ENCODE measurements at regions not wholly inside any gene's neighbourhood (a gene's known extent, or its start where the extent isn't known, plus 50 kb on each side); places are given as distances from the start of the nearest gene placed in this dataset.
"Not testable (repeated sequence)": the region's sequence is repeated elsewhere in the genome, so short reads cannot be mapped to it uniquely, and the experiment has no call there.

DNA sequence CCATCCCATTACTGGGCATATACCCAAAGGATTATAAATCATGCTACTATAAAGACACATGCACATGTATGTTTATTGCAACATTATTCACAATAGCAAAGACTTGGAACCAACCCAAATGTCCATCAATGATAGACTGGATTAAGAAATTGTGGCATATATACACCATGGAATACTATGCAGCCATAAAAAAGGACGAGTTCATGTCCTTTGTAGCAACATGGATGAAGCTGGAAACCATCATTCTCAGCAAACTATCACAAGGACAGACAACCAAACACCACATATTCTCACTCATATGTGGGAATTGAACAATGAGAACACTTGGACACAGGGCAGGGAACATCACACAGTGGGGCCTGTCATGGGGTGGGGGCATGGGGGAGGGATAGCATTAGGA, 181.5 kb upstream of the SPRY2 start:
- DNase-seq (ENCODE audit: low read depth), result not testable (repeated sequence)

DNA sequence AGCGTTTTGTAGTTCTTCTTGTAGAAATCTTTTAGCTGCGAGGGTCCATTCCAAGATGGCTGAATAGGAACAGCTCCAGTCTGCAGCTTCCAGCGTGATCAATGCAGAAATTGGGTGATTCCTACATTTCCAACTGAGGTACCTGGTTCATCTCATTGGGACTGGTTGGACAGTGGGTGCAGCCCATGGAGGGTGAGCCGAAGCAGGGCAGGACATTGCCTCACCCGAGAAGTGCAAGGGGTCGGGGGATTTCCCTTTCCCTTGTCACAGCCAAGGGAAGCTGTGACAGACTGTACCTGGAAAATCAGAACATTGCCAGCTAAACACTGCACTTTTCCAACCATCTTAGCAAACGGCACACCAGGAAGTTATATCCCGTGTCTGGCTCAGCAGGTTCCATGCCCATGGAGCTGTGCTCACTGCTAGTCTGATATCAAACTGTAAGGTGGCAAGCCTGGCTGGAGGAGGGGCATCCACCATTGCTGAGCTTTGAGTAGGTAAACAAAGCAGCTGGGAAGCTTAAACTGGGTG, 176.0 kb upstream of the SPRY2 start:
- DNase-seq (ENCODE audit: low read depth), result no peak

DNA sequence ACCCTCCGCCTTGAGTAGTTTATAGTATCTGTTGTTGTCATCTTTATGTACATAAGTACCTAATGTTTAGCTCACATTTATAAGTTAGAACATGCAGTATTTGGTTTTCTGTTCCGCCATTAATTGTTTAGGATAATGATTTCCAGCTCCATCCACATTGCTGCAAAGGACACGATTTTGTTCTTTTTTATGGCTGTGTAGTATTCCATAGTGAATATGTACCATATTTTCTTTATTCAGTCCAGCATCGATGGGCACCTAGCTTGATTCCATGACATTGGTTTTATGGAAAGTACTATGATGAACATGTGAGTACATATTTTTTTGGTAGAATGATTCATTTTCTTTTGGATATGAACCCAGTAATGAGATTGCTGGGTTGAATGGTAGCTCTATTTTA, 174.4 kb upstream of the SPRY2 start:
- DNase-seq (ENCODE audit: low read depth), result no peak

DNA sequence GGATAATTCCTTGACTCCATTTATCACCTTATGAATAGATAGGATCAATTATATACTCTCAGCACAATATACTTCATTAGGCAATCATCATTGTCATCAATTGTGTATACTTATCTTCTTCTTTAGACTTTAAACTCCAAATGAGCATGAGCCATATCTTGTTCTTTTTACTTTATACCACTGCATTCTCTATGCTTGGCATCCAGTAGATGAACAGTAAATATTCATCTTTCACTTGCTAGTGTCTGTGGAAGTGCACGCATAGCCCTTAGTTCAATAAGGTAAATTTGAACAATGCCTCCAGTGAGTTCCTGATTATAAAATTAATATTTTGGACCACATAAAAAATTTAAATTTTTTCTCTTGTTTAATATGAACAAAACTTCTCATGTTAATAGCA, 172.3 kb upstream of the SPRY2 start:
- DNase-seq (ENCODE audit: low read depth), result no peak

DNA sequence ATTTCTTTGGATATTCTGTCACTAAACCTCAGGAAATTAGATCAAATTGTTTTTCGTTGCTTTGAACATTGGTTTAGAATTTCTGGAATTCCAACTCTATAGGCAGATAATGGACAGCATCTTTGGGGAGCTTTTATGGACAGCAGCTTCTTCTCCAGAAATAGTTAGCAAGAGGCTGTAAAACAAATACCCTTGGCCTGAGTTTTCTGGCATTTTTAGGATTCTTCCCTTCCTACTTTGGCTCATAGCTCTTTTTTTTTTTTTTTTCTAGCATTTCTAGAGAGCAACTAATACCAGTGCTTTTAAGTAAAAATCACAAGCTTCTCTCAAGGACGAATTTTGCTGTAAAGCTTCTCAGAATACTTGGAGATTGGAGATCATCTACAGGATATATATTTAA, 169.8 kb upstream of the SPRY2 start:
- no peak for DNase-seq (ENCODE audit: low read depth)

DNA sequence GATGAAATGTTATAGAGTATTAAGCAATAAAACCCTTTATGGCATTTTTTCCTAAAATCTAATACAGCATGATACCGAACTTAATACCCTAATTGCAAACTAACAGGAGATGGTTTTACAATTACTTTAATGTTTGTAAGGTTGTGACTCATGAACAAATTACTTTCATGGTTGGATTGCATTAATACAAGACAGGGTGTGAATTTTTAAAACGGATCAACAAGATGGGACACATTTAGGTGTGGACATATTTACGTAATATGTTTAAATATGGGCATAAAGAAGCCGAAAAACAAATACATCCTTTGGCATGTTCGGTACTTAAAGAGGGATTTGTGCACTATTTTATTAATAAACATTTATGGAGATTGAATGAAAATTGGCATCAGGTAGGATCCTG, 168.3 kb upstream of the SPRY2 start:
- DNase-seq (ENCODE audit: low read depth), result no peak

DNA sequence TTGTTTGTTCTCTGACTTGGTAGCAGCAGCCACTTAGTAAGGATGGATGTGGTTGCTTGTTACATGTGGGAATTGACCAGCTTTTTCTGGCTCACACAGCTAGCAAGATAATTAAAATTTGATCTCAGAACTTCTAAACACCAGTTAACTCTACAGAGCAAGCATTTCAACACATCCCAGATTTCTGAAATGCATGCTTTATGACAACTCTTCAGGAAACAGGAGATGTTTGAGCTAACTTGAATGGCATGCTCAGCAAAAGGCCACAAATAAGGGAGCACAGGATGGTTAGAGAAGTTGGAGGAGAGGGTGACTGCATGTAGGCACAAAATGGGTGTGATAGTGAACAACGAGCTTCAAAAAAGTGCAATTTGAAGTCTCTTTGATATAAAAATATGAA, 167.1 kb upstream of the SPRY2 start:
- peak; percentile 7 for DNase-seq (ENCODE audit: low read depth)

DNA sequence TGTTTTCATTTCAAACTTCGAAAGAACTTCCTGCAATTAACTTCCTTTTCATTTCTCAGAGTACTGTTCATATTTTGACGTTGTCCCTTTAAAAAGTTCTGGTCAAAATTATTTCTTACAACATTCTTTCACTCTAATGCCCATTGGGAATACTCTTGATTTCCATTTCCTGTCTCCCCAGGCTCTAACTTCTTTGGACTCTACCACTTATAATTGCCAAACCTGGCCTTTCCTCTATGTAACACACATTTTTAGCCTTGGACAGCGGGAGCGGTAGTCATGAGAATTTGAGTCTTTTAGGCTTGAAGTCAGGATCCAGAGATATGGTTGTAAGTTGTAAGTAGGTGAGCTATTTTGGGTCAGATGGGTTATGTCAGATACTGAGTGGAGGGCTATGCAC, 163.5 kb upstream of the SPRY2 start:
- DNase-seq (ENCODE audit: low read depth), result no peak

DNA sequence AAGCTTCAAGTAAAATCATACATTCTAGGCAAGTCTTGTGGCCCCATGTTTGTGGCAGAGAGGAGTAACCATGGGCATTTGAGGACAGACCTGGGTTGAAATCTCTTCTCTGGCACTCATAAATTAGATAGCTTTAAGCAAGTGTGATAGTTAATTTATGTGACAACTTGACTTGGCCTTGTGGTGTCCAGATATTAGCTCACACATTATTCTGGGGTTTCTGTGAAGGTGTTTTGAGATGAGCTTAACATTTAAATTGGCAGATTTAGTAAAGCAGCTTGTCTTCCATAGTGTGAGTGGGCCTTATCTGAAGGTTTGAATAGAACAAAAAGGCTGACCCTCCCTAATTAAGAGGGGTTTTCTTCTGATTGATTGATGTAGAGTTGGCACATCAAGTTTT, 161.4 kb upstream of the SPRY2 start:
- DNase-seq (ENCODE audit: low read depth), result no peak

DNA sequence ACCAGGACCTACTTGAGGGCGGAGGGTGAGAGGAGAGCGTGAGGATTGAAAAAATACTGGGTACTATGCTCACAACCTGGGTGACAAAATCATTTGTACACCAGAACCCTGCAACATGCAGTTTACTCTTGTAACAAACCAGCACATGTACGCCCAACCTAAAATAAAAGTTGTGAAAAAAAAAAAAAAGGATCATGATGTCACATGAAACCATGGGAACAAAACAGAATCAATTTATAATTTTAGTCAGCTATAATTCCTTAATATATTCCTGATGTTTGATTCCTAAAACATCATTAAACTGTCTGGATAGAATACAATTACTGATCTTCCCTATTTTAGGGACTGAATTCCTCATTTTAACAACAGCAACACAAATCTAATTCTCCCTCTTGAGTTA, 160.6 kb upstream of the SPRY2 start:
- DNase-seq (ENCODE audit: low read depth), result no peak

DNA sequence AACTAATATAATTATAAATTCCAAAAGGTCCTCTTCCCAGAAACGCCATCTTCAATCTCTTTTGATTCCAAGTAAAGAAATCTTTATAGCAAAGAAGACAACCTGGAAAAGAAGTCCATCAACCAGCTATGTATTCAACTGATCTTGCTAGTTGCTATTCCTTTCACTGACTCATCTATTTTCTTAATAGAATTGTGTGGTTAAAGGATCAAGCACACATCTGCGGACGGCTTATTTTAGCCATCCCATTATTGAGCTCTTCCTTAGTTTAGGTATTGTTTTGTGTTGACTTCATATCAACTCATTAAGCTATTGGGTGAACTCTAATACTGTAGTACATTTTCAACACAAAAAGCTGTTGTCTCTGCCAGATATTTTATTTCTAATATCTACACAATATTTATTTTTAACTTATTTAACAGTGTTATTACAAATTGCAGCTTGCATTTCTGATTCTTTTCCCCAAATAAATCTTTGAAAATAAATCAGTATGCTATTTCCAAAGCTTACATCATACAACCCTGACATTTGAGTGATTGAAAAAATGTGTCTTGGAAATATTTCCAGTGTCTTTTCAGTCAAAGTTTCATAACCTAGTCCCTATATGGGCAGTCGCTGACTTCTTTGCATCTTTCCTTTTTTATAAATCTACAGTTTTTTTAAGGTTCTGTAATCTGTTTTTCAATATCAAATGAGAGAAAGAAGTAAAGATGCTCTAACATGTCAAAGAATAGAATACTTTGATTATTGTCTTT, 158.8 kb upstream of the SPRY2 start:
- DNase-seq (ENCODE audit: low read depth), result peak; percentile 18

DNA sequence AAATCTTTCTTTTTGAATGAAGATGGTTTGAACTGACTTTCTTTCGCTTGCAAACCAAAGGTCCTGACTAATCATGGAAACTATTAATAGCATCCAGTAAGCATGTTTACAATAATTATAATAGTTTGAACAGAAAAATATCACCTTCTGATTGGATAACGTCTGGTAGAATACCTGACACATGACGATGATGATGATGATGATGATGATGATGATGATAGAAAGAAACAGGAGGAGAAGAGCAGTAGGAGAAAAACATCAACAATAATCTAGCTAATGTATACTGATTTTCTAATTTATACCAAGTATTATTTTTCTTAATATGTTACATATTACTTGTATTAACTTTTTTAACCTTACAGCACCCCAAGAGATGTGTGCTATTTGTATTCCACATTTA, 157.5 kb upstream of the SPRY2 start:
- no peak for DNase-seq (ENCODE audit: low read depth)

DNA sequence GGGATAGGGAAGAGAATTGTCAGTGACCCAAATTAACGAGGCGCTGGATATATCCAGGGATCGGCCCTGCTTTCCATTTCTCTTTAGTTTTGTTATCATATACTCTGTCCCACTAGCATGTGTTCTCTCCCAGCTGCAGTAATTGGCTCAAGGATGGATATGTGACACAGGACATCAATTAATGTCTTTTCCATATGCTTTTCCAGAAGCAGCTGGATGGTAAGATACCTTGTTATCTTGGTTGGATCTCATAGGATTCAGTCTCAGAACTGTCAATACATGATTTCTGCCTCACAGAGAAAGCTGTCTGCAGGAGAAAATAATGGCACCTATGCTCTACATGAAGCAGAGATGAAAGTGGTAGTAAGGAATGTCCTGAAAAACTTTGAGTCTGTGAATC, 157.1 kb upstream of the SPRY2 start:
- no peak for DNase-seq (ENCODE audit: low read depth)

DNA sequence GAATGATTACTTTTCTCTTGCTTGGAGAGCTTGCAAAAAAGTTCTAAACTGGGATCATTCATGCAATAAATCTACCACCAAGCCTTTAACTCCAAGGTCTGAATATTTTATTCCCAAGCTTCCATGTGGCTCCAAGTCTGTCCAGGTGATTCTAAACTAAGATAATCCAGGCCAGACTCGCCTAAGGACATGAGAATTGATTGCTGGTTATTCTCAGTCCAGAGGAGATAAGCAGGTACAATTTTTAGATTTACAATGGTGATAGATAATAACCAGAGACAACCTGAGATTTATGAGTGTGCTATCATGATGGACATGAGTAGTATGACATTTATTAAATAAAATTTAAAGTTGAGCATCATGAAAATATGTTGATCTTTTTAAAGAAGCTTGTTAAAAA, 156.5 kb upstream of the SPRY2 start:
- no peak for DNase-seq (ENCODE audit: low read depth)

DNA sequence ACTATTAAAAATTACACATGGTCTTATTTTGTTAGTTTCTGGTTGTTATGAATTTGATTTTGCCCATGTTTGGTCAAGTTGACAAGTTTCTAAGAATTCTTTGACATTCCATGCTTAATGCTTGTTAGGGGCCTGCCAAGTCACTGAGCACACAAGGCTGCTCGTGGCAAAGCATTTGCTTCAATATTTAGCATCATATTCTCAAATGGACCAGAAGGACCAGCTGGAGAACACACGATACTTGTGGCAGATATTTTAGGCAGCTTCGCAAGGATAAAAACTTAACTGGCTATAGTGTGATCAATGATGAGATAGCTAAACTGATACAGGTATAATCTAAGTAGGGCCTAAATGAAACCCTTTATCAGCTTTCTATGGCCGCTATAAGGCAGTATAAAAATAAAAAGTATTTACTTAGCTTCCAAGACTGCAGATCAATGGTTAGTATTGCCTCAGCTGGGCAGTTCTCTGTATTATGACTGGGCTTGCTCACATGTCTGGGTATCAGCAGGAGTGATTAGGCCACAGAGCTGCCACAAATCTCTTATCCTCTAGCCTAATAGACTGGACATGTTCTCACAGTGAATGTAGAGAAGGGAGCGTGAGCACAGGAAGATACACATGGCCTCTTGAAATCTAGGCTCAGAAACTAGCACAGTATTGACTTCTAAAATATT, 155.9 kb upstream of the SPRY2 start:
- no peak for DNase-seq (ENCODE audit: low read depth)

DNA sequence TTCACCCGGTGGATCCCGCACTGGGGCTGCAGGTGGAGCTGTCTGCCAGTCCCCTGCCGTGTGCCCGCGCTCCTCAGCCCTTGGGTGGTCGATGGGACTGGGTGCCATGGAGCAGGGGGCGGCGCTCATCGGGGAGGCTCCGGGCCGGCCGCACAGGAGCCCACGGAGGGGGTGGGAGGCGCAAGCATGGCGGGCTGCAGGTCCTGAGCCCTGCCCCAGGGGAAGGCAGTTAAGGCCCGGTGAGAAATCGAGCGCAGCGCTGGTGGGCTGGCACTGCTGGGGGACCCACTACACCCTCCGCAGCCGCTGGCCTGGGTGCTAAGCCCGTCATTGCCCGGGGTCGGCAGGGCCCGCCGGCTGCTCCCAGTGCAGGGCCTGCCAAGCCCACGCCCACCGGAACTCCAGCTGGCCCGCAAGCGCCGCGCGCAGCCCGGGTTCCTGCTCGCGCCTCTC, 149.6 kb upstream of the SPRY2 start:
- not testable (repeated sequence) for DNase-seq (ENCODE audit: low read depth)

DNA sequence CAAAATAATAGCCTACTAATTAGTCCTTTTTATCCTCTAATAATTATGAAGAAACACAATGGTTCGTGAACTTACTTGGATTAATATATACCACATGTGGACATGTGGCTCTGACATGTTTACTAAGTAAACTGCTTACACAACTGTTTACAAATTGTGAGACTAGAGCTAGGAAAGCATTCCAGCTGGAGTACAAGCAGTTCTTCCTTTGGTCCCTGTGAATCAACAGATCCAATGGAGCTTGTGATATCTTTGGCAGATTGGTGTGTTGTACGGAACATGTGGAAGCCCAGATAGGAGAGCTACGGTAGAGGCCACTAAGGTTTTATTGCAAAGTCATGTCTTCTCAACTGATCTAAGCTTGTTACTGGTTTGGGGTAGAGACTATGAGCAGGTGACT, 145.5 kb upstream of the SPRY2 start:
- DNase-seq (ENCODE audit: low read depth), result no peak

DNA sequence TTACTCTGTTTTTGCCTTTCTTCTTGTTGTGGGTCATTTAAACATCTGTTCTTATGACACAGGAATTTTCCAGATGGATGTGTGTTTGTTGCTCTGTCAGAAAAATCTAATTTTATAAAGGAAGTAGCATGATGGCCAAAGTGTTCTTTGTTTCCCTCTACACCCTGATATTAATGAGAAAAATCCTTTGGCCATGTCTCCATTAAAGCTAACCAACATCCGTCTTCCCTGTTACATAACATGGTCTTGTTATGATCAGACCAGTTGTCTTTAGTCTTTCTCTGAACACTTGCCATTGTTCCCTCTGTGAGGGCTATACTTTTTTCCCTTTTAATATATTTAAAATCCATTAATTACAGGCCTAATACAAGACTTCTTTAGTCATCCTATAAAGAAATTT, 142.2 kb upstream of the SPRY2 start:
- DNase-seq (ENCODE audit: low read depth), result no peak

DNA sequence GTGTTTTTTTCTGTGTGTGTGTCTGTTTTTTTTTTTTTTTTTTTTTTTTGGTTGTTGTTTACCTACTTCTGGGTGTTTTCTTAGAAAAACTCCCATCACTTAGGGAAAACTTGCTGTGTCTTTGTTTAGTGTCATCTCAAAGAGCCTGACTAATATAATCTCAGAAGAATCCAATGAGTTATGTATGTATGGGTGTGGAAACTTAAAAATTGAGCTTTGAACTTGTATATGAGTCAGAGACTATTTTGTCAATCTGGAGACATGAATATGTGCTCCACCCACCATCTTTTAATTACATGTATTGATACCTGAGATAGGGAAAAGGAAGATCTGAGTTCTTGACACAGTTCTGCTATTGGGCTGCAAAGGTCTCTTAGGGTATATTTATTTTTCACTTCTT, 140.7 kb upstream of the SPRY2 start:
- DNase-seq (ENCODE audit: low read depth), result no peak

DNA sequence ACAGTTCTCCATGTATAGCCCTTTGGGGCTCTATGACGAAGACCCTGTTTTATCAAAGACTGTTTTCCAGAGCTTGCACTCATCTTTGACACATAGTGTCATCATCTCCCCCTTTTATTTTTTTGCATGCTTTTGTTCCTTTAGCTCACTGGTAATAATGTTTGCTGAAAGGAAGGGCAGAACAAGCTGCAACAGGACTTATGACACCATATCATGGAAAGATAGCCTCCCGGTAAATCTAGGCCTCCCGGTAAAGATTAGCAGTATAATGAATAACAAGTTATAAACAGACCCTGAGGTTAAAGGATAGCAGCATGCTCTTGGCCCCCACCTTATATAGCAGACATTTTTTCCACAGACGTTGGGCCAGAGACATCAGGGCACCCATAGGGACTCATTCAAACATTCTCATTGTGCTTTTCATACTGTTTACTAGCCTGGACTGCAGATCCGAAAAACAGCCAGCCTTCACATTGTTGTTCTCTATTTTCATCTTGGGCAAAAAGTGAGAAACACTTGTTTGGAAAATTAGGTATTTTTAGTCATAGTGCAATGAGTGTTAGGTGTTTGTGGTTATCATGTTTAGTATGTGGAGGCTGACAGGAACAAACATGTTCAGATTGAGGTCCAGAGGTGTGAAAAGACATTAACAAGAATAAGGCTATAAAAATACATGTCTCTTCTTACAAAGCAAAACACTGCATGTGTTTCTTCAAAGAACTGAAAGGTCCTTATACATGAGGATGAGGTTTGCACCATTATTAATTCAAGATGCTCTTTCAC, 136.9 kb upstream of the SPRY2 start:
- DNase-seq (ENCODE audit: low read depth), result no peak

DNA sequence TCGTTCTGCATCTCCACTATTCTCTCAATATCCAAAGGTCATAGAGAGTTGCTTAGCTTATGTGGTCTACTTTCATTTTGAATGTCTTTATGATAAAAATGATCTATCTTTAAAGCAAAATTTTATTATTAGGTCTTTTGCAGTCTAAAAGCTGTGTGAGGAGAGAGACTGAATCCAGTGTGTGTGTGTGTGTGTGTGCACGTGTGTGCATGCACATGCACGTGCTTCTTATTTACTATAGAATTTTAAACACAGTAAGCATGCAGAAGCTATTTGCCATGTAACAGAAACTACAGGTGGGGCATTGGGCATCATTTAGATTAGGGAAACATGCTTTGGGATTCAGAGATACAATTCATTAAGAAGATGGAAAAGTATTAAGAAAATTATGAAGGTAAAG, 136.0 kb upstream of the SPRY2 start:
- DNase-seq (ENCODE audit: low read depth), result no peak

DNA sequence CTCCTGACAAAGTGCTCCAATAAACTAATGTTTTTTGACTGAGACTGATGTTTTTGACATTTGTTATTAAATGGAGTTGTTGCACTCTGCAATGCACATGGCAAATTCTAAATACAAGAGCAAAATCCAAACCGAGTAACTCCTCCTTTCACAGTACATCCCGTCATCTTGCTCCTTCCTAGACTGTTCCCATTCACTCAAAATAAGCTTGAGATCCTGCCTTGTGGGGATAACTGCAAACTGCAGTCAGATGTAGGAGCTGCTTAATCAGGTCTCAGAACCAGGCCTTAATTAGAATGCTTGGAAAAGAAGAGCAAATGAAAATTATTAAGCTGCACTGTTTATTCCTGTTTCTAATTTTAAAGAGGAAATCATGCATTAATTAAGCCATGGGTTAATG, 134.8 kb upstream of the SPRY2 start:
- no peak for DNase-seq (ENCODE audit: low read depth)
